ENCODE measurements at regions not wholly inside any gene's neighbourhood (a gene's known extent, or its start where the extent isn't known, plus 50 kb on each side); places are given as distances from the start of the nearest gene placed in this dataset.

DNA sequence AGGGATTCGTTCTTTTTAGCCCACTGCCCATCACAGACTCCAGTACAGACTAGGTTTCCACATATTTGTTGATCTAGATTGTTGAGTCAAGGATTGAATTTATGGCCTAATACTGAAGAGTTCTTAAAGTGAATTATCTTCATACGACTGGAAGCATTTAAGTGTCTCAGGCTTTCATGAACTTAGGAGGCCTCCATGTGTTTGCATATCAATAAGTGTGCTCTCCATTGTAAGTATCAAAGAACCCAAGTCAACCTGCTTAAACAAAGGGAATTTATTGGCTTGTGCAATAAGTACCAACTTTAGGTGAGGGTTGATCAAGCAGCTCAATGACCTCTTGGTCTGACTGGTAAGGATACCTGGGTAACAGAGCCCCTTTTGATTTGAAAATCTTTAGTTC lies 382.1 kb downstream of the PDCD6IP start:
- TF ChIP-seq, protein P1, sequence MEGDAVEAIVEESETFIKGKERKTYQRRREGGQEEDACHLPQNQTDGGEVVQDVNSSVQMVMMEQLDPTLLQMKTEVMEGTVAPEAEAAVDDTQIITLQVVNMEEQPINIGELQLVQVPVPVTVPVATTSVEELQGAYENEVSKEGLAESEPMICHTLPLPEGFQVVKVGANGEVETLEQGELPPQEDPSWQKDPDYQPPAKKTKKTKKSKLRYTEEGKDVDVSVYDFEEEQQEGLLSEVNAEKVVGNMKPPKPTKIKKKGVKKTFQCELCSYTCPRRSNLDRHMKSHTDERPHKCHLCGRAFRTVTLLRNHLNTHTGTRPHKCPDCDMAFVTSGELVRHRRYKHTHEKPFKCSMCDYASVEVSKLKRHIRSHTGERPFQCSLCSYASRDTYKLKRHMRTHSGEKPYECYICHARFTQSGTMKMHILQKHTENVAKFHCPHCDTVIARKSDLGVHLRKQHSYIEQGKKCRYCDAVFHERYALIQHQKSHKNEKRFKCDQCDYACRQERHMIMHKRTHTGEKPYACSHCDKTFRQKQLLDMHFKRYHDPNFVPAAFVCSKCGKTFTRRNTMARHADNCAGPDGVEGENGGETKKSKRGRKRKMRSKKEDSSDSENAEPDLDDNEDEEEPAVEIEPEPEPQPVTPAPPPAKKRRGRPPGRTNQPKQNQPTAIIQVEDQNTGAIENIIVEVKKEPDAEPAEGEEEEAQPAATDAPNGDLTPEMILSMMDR (conservative IDR thresholded peaks at IDR 0.05), result no peak
- TF ChIP-seq ZFX (IDR thresholded peaks at IDR 0.05), result no peak
